ENCODE measurements at regions not wholly inside any gene's neighbourhood (a gene's known extent, or its start where the extent isn't known, plus 50 kb on each side); places are given as distances from the start of the nearest gene placed in this dataset.

DNA sequence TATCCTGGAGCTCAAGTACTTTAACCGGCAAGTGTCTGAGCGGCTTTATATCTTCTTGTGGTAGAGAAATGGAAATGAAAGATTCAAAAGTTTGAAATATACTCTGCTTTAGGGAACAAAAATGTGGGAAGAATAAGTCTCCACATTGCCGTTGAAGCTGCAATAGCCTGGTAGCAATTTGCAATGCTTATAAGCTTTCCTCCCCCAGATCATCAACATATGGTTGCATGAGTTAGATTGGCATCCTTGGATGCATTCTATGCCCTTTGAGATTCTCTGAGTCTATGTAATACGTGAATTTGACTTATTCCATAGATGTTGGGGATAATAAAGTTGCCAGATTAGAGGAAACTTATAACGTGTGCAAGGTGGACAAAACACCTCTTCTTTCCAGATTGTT lies 86.1 kb upstream of the KCNK1 start (continued):
- TF ChIP-seq ZNF462 (CRISPR knock-in tag; IDR thresholded peaks at IDR 0.05) (no peak), EZH2 (IDR thresholded peaks at IDR 0.05; ENCODE audit: low read depth, unreplicated experiment) (no peak), ZNF114 (CRISPR knock-in tag; IDR thresholded peaks at IDR 0.05) (no peak), POLR2AphosphoS5 (IDR thresholded peaks at IDR 0.05; ENCODE audit: low read depth) (no peak)
- TF ChIP-seq, protein P1, sequence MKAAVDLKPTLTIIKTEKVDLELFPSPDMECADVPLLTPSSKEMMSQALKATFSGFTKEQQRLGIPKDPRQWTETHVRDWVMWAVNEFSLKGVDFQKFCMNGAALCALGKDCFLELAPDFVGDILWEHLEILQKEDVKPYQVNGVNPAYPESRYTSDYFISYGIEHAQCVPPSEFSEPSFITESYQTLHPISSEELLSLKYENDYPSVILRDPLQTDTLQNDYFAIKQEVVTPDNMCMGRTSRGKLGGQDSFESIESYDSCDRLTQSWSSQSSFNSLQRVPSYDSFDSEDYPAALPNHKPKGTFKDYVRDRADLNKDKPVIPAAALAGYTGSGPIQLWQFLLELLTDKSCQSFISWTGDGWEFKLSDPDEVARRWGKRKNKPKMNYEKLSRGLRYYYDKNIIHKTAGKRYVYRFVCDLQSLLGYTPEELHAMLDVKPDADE (IDR thresholded peaks at IDR 0.05) = no peak

GRCh38 chr1:233530665-233531386 lies 83.1 kb upstream of the KCNK1 start:
- no peaks in the 10 kb centered on the region; the same call in 1 of the 2 replicates for H3K36me3 ChIP-seq (ENCODE audit: insufficient read depth)
- ATAC-seq (no peak), DNase-seq (ENCODE audit: low spot score) (no peak)
- H3K9me3 Mint-ChIP-seq = peaks cover 28% of the 10 kb centered on the region
- H3K4me1 ChIP-seq (ENCODE audit: insufficient read depth) = peaks cover 13% of the 10 kb centered on the region; the same call in 1 of the 2 replicates
- H2AFZ ChIP-seq = no peak overlapping the region
- 0 out of 2 replicates have a peak, but pooled peaks cover 4% of the 10 kb centered on the region for H3K9me2 ChIP-seq (ENCODE audit: insufficient read depth)
- no peaks in the 10 kb centered on the region for H3F3A ChIP-seq (replicated peaks; ENCODE audit: low read depth)
- no peak overlapping the region for H3K27ac Mint-ChIP-seq
- H3K27ac ChIP-seq (ENCODE audit: low read depth) = no peak overlapping the region
- peaks cover 15% of the 10 kb centered on the region for H3K4me1 Mint-ChIP-seq
- no peak overlapping the region for H3K4me2 ChIP-seq
- peaks cover 17% of the 10 kb centered on the region for H3K36me3 Mint-ChIP-seq (ENCODE audit: low read depth)
- H3K27me3 Mint-ChIP-seq (ENCODE audit: insufficient read depth, low read depth, poor library complexity) = peaks cover 2% of the 10 kb centered on the region
- no peaks in the 10 kb centered on the region for H3K79me2 ChIP-seq (replicated peaks; ENCODE audit: insufficient read depth)
- H4K20me1 ChIP-seq (replicated peaks; ENCODE audit: insufficient read depth) = no peaks in the 10 kb centered on the region
- no peak overlapping the region for H3K4me3 Mint-ChIP-seq
- no peak overlapping the region for H3K4me3 ChIP-seq
- no peaks in the 10 kb centered on the region for H3K27me3 ChIP-seq (ENCODE audit: insufficient read depth)
- TF ChIP-seq NANOG (IDR thresholded peaks at IDR 0.05; ENCODE audit: borderline replicate concordance) (no peak), ZNF114 (CRISPR knock-in tag; IDR thresholded peaks at IDR 0.05) (no peak), CTCF (conservative IDR thresholded peaks at IDR 0.05; ENCODE audit: low read depth in 2 of 2) (no peak), JUNB (IDR thresholded peaks at IDR 0.05; ENCODE audit: unreplicated experiment) (no peak), ZNF331 (CRISPR knock-in tag; IDR thresholded peaks at IDR 0.05; ENCODE audit: low read depth) (no peak)
- TF ChIP-seq, protein P1 (IDR thresholded peaks at IDR 0.05) = no peak
- TF ChIP-seq, protein P2, sequence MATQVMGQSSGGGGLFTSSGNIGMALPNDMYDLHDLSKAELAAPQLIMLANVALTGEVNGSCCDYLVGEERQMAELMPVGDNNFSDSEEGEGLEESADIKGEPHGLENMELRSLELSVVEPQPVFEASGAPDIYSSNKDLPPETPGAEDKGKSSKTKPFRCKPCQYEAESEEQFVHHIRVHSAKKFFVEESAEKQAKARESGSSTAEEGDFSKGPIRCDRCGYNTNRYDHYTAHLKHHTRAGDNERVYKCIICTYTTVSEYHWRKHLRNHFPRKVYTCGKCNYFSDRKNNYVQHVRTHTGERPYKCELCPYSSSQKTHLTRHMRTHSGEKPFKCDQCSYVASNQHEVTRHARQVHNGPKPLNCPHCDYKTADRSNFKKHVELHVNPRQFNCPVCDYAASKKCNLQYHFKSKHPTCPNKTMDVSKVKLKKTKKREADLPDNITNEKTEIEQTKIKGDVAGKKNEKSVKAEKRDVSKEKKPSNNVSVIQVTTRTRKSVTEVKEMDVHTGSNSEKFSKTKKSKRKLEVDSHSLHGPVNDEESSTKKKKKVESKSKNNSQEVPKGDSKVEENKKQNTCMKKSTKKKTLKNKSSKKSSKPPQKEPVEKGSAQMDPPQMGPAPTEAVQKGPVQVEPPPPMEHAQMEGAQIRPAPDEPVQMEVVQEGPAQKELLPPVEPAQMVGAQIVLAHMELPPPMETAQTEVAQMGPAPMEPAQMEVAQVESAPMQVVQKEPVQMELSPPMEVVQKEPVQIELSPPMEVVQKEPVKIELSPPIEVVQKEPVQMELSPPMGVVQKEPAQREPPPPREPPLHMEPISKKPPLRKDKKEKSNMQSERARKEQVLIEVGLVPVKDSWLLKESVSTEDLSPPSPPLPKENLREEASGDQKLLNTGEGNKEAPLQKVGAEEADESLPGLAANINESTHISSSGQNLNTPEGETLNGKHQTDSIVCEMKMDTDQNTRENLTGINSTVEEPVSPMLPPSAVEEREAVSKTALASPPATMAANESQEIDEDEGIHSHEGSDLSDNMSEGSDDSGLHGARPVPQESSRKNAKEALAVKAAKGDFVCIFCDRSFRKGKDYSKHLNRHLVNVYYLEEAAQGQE (IDR thresholded peaks at IDR 0.05; ENCODE audit: unreplicated experiment) = no peak

Measured in GM23338 (cell line).